Brain pericyte (primary cell): ENCODE measurements at regions not wholly inside any gene's neighbourhood (a gene's known extent, or its start where the extent isn't known, plus 50 kb on each side); places are given as distances from the start of the nearest gene placed in this dataset.

Source experiments
- DNase-seq: peaks from one replicate; pipeline ENCODE4 v3.0.0-alpha.2; 2012; ENCODE audit warnings: low read depth, low spot score

DNA sequence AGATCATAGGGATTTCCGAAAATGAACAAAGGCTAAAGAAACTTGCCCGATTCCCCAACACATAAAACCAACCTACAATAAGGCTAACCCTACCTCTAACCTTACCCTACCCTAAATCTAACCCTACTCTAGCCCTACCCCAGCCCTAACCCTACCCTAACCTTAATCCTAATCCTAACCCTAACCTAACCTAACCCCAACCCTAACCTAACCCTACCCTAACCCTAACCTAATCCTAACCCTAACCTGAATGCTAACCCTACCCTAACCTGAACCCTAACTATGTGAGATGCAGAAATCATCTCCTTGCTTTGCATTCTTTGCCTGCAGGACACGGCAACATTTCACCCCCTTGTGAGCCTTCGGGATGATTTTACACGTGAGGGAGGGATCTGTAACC, 67.6 kb upstream of the SOX1 start:
- no peak for DNase-seq

DNA sequence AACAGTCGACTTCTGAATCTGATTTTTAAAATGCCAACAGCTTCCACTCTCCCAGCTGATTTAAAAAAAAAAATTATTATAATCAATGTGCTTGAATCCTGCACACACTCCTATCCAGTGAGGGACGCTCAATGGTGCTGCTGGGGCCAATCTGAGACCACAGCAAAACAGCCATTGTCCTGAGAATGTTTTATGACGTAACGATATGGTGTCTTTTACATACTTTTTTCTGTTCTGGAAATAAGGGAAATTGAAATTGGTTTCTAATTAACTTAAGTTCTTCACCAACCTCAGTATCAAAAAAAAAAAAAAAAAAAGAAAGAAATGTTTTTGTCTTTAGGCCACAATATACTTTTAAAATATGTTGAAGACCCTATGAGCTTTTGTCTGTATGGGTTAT, 66.1 kb upstream of the SOX1 start:
- no peak for DNase-seq

DNA sequence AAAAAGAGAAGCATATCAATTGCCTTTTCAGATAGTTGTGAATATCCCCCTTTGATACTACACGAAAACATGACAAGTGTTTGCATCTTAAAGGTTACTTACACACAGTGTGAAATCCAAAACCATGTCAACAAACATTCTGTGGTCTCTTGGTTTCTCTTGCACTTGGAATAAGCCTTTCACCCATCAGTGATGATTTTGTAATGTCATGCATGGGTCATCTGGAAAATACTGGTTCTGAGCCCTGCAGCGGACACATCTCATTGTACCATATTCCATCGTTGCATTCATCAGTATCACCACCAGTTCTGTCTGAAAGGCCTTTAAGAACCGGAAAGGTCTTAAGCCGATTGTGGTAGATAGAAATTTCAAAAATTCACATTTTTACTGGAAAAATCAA, 65.4 kb upstream of the SOX1 start:
- DNase-seq = no peak

DNA sequence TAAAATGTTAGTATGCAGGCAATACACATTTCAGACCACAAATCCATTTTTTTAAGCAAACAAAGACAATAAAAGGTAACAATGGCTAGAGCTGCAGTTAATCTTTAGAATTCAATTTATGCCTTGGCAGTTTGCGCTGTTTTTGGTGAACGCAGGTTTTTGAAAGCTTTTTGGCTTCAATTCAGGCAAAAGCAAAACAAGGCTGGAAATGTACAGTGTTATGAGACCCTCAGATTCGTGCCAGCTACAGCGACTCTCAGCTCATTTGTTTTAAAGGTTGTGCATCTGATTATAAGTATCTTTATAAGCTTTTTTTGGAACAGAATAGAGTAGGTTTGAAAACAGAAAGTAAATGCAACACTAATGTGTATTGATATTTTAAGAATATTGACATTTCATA, 63.6 kb upstream of the SOX1 start:
- DNase-seq = no peak

DNA sequence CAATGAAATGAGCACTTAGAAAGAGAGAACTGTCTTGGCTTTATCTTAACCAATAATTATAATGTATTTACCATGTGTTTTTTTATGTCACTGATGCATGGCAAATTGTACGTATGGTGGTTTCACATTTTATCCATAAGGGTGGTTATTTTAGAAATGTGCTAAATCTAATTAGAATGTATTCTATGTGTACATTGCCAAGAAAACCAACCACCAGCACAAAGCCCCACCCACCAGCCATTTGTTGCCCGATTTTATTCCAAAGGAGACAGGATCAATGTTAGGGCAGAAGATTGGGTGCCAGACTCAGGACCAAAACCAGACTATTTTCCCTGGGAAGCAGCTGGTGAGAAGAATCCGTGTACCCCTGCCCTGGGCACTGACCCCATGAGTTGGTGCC, 63.0 kb upstream of the SOX1 start:
- DNase-seq = no peak

DNA sequence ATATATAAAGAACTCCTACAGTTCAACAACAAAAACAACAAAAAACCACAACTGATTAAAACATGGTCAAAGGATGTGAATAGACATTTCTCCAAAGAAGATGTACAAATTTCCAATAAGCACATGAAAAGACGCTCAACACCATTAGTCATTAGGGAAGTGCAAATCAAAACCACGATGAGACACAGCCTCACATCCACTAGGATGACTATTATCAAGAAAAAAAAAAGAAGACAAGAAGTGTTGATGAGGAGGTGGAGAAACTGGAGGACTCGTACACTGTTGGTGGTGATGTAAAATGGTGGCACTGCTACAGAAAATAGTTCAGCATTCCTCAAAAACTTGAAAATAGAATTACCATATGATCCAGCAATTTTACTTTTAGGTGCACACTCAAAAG, 61.0 kb upstream of the SOX1 start:
- no peak for DNase-seq

DNA sequence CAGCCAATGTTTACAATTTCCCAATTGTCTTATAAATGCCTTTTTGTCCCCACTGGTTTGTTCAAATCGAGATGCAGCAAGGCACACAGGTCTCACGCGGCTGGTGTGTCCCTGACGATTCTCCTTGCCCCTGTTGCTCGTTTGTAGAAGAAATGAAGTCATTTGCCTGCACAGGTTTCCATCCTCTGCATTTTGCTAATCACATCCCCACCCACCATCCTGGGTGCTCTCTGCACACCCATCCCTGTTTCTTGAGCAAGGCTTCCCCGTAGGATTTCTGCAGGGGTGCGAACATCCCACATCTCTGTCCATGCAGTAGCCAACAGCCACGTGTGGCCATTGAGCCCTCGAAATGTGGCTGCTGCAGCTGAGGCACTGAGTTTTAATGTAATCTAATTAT, 59.8 kb upstream of the SOX1 start:
- no peak for DNase-seq

DNA sequence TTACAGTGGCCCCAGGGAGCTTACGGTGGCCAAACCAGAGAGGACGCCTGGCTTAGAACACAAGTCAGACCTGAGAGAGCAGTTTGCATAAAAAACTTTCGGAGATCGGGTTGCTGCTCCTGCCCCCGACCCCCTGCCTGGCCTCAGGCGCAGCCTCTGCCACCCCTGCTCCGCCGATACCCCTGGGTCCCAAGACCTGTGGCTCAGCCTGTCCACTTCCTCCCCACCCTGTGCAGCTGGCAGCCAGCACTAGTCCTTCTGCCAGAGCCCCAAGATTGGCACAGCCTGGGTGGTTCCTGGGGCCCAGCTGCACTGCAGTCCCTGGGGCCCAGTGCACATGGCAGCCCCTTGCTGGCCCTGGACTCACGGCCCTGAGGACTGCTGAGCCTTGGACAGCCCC, 56.2 kb upstream of the SOX1 start:
- no peak for DNase-seq

DNA sequence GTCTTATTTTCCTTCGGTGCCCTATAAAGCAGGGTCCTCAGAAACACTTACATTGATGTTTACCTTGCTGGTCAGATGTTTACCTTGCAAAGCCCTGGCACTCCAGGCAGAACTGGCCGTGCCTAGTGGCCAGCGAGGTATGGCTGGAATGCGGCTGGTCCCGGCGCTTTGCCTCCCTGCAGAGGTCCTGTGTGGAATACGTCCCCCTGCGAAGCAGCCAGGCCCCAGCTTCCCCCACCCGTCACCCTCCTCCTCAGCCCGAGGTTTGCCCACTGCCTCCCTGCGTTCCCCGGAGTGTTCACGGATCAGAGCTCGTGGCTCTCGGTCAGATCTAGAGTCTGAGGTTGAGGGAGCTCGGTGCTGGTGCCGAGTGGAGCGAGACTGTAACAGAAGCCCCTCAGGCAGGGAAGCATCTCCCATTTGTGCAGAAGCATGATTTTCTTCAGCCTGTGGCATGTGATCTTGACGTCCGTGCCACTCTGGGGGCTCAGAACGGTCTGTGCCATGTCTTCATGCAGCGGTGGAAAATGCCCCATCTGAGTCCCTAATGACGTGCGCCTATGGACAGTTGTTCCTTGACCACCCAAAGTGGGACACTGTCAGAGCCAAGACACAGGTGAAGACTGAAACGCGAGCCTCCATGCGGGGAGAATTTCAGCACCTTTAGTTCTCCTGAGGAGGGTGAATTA, 54.8 kb upstream of the SOX1 start:
- DNase-seq = no peak

DNA sequence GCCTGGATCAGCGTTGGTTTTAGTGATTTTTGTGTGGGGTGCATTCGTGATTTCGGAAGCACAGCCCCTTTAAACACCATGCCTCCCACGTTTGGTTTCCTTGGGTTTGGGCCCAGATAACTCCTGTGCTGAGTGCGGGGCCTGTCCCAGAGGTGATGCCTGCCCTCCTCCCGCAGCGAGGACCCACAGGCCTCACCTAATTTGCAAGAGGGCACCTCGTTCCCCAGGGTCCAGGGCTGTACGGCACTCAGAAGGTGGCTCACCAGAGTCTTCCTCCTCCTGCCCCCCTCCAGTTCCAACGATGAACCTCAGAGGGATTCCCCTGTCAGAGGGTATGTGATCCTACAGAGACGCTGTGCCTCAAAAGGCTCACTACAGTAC, 54.3 kb upstream of the SOX1 start:
- no peak for DNase-seq

DNA sequence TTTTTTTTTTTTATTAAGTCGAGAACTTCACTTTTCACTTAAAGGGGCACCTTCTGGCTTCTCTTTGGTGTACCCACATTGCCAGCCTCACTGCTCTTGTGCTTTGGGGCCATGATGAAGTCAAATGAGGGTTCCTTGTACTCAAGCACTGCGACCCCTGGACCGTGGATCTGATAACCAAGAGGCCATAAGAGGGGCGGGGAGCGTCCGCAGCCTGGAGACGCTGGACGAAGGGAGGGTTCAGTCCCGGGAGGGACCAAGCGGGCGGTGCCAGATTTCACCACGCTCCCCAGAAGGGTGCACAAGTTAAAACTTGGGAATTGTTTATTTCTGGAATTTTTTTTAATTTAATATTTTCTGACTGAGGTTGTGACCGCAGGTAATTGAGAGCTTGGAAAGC, 53.3 kb upstream of the SOX1 start:
- DNase-seq = no peak

DNA sequence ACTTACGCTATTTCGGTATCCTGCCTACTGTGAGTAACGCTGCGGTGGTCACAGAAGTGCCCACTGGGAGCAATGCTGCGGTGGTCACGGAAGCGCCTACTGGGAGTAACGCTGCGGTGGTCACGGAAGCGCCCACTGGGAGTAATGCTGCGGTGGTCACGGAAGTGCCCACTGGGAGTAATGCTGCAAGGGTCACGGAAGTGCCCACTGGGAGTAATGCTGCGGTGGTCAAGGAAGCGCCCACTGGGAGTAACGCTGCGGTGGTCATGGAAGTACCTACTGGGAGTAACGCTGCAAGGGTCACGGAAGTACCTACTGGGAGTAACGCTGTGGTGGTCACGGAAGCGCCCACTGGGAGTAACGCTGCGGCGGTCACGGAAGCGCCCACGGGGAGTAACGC, 52.1 kb upstream of the SOX1 start:
- no peak for DNase-seq
